Gastroesophageal sphincter (tissue), 3 donors: ENCODE measurements at regions not wholly inside any gene's neighbourhood (a gene's known extent, or its start where the extent isn't known, plus 50 kb on each side); places are given as distances from the start of the nearest gene placed in this dataset.

Source experiments
- EP300 ChIP-seq: sonication (generic); formaldehyde crosslinking; IDR thresholded peaks from one replicate; pipeline ENCODE4 v1.6.1; 2017; ENCODE audit warnings: antibody characterized with exemption, mild to moderate bottlenecking
- POLR2A ChIP-seq, 2 donors: fragments of 450-650 bp; IDR thresholded peaks; one replicate each; pipeline ENCODE4 v1.6.1; 2017; ENCODE audit warnings: antibody characterized with exemption in 2 of 2, mild to moderate bottlenecking in 2 of 2, moderate library complexity in 1 of 2
- POLR2AphosphoS5 ChIP-seq: sonication (generic); formaldehyde crosslinking; IDR thresholded peaks from one replicate; pipeline ENCODE4 v1.6.1; 2017; ENCODE audit warnings: antibody characterized with exemption
- TF ChIP-seq, protein P1 (sequence below), 4 experiments: fragments of 200-600 bp in 2 of 4; fragments of 450-650 bp in 2 of 4; sonication (generic) in 1 of 4; IDR thresholded peaks; one replicate each; pipeline ENCODE4 v1.5.1; 2017 to 2019; ENCODE audit warnings: antibody characterized with exemption in 4 of 4, mild to moderate bottlenecking in 2 of 4, moderate library complexity in 2 of 4

DNA sequence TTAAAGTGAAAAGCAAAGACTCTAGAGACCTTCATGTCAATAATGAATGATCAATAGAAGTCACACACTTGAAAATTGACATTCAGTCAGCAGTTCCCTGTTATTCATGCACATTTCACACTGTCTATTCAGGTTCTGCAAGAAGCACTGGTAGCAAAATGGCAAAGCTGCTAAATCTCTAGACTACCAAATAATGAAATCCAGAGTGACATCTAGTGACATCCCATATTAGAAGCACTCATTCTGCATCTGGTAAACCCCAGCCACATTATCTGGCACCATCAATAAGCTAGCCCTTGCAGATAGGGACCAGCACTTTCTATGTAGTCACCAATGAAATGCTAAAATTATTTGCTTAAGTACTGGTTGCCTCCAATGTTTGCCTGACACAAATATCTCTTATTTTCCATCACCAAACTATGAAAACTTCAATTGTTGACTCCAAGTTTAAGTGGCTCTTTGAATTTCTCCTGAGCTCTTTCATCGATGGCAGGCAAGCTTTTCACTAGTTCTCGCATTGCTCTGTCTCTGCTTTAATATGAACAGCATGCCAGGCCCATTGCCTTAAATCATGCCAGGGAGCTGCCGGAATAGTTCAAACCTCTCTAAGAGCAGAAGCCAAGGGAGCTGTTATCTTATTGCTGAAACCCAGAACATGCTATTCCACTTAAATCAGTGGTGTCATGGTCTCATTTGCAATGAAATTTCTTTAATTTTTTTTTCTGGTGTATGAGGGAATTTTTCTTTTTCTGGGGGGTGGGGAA, 409.9 kb downstream of the MZT1 start:
- TF ChIP-seq, protein P1, sequence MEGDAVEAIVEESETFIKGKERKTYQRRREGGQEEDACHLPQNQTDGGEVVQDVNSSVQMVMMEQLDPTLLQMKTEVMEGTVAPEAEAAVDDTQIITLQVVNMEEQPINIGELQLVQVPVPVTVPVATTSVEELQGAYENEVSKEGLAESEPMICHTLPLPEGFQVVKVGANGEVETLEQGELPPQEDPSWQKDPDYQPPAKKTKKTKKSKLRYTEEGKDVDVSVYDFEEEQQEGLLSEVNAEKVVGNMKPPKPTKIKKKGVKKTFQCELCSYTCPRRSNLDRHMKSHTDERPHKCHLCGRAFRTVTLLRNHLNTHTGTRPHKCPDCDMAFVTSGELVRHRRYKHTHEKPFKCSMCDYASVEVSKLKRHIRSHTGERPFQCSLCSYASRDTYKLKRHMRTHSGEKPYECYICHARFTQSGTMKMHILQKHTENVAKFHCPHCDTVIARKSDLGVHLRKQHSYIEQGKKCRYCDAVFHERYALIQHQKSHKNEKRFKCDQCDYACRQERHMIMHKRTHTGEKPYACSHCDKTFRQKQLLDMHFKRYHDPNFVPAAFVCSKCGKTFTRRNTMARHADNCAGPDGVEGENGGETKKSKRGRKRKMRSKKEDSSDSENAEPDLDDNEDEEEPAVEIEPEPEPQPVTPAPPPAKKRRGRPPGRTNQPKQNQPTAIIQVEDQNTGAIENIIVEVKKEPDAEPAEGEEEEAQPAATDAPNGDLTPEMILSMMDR (IDR thresholded peaks at IDR 0.05), result no peak
- no peak for TF ChIP-seq POLR2A (IDR thresholded peaks at IDR 0.05)
- no peak for TF ChIP-seq EP300
- TF ChIP-seq POLR2AphosphoS5, result no peak
